NOMO-1 treated with DMSO at 0.1 percent for 48 hours (cell line): ENCODE measurements at regions not wholly inside any gene's neighbourhood (a gene's known extent, or its start where the extent isn't known, plus 50 kb on each side); places are given as distances from the start of the nearest gene placed in this dataset.
A peak's percentile ranks its signal among the peaks of the same experiment; 100 is the strongest.

ENCODE experiments used
- DNase-seq: peaks from one replicate; lab custom pipeline; 2025; ENCODE audit not compliant: unreplicated experiment; lab: John Stamatoyannopoulos, UW

DNA sequence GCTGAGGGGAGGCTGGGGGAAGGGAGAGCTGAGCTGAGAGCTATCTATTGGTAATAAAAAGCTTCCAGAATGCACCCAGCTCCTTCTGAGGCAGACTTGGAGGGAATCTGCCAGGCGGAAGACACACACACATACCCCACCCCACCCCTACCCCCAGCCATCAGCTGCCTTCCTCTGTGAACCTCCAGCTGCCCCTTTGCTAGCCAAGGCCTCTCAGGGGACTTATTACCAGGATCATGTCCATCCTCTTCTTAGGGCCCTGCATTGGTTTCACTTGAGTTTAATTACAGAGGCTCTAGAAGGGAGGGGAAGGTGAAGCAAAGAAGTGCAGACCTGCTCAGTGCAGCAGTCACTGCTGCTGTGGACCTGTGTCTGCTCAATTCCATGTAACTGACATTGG is 156.4 kb downstream of the OMA1 start:
- DNase-seq, result no peak

DNA sequence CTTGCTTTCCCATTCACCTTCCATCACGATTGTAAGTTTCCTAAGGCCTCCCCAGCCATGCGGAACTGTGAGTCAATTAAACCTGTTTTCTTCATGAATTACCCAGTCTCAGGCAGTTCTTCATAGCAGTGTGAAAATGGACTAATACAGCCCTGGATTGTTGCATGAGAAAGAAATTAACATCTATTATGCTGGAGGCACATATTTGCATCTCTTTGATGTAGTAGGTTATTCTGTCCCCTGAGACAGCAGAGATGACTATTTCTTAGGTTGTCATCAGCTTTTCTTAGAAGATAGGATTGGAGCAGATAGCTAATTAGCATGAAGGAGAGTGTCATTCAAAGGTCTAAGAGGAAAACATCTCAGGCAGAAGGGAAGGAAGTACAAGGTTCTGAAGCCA is 166.2 kb downstream of the OMA1 start:
- no peak for DNase-seq

DNA sequence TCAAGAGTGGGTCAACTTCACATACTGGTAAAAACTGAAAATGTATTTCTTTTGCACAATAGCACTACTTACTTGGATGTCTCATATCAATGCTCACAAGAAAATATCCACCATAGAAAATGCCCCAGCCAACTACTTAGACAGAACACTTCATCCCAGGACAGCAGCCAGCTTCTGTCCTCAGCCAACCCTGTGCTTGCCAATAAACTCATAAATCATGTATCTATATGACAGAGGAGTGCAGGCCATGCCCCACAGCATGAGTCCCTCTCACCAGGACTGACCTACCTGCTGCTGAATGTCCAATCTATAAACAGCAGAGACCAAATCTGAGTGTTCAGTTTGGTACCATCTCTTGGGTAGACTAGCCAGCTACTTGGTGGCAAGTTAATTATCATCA is 179.3 kb downstream of the OMA1 start:
- DNase-seq, result no peak

DNA sequence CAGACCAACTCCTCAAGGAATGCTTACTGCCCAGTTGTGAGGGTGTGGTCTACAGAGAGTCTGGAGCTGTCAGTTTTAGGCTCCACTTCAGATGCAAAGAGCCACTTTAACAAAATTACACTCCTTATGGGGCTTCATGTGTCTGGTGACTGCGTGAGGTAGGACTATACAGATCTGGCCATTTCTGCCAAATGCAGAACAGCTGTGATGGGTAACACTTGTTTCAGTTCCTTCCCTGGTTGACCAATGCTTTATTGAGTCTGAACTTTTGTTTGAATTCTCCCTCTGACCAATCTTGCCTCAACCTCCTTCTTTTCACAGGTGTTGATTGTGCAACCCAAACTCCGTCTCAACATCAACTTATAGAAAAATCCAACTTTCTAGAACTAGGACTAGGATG is 181.2 kb downstream of the OMA1 start:
- DNase-seq, result no peak

DNA sequence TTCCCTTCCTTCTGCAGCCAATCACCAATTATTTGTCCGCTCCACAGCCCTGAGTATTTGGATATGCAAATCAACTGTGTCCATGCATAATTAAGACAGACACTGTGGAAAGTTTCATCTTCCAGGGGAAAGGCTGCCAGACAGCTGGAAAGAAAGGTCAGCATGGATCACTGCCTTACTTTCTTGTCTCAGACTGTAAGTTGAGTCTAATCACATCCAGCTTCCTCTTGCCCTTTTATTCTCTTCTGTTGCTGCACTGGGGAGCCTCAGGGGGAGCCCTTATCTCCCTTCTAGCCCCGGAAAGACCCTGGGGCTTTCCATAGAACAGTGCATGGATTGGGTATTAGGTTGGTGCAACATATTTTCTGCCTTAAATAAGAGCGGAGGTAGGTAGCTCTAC is 182.9 kb downstream of the OMA1 start:
- DNase-seq, result no peak

DNA sequence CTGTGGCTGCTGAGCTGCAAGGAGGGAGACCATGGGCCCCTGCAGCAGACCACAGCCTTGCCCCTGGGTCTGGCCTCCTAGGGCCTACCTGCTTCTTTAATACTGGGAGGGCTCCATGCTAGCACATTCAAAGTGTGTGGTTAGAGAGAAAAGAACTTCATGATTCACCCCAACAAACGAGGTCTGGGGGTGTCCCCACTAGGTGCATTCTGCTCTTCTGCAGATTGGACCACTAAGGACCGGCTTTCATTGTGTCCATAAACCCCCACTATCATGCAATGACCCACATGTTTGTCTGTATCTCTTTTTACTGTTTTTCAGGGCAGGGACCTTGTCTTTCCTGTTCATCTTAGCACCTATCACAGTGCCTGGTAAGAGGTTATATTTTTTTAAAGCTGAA is 185.4 kb downstream of the OMA1 start:
- DNase-seq, result no peak

DNA sequence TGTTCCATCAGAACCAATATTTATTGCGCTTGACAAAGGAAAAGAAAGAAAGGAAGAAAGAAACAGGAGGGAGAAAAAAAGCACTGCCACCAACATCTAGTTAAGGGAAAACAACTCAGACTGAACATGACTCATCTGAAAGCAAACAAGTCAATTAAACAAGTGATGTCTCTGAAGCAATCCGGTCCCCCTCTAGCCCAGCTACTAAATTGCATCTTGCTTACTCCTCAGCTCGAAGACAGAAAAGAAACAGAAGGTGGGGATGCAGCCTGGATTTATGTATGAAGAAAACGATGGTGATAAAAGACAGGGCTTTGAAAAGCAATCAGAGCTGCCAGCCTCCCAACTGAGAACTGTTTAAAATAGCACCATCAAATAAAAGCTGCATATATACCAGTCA is 188.2 kb downstream of the OMA1 start:
- DNase-seq, result no peak

DNA sequence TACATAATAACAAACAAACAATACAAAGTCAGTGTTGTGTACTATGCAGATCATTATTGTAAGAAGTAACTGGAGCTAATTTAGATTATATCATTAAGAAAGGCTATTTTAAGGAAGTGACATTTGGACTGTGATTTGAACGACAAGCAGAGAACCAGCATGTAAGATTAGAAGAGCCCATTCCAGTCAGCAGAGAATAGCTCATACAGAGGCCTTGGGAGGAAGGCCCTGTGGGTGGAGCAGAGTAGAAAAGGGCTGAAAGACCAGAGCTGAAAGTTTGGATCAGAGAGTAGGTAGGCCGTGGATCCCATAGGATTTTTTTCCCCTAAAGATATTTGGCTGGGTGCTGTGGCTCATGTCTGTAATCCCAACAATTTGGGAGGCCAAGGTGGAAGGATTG is 190.1 kb downstream of the OMA1 start:
- DNase-seq, result no peak

DNA sequence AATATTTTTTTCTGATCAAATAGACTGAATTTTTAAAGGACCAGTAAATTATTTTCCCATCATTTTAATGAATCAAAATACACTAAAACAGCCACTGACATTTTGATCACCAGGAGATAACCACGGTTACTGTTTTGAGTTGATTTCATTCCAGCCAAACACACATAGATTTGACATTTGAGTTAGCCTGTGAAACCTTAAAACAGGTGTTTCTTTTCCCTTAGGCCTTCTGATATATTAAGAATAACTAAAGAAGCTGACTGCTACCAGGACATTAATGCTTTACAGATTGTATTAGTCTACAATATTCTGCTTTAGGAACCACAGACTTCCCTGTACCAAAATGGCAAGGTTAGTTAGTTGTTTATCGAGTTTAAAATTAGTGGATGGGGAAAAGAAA is 193.4 kb downstream of the OMA1 start:
- no peak for DNase-seq

DNA sequence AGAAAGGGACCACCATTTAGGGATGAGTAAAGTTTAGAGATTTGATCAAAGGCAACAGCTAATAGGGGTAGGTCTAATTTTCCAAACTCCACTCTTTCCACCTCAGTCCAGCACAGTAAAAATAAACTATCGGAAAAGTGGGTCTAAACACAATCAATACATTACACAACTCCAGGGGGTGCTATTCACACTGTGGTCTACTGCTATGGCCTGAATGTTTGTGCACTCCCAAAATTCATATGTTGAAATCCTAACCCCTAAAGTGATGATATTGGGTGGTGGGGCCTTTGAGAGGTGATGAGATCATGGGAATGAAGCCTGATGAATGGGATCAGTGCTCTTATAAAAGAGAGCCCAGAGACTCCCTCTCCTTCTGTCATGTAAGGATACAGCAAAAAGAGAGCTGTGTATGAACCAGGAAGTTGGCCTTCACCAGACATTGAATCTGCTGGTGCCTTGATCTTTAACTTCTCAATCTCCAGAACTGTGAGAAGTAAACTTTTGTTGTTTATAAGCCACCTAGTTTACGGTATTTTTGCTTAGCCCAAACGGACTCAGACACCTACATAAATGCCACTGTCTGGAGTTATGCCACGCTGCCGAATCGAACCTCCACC is 193.9 kb downstream of the OMA1 start:
- no peak for DNase-seq

DNA sequence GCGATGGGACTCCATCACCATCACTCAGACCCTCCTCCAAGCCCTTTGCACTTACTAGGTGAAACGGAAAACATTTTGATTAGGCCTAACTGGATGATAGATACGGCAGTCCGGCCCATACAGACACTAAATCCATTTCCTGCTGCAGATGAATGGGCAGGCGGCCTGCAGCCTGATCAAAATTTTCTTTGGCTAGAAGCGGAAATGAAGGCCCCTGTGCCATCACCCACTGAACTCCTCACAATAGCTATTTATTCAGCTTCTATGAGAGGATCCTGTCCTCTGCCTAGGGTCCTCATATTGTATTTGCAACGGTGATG is 200.5 kb downstream of the OMA1 start:
- no peak for DNase-seq

DNA sequence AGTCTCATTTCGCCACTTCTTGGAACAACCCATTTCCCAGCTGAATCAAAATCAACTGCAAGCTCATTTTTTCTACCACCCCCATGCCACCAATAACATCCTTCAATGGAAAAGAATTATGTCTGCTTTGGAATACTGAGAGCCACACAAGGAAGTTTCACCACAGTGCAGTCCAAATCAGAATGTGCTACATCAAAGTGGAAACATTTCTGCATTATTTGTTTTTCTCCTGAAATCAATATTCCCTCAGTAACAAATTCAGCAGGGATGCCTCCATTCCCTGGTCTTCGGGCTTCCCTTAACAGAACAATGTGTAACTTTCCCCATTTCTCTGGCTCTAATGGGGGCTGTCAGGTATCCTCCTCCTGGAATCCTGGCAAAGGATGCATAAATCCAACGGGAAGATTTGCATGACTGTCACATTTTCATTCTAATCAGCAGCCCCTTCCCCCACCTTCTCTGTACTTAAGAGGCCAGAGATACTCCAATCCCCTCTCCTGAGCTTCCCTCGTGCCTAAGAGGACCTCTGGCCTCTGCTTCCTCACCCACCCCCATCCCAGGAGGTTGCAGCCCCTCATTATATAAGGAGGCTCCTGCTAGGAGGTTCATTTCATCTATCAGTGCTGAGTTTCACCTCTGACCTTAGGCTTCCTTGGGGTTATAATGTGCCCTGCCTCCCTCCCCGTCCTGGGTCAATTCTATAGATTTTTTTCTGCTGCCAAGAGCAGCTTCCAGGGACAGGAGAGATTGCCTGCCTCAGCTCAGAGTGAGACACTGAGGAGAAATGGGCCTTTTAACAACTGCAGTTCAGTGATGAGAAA is 201.1 kb downstream of the OMA1 start:
- no peak for DNase-seq

DNA sequence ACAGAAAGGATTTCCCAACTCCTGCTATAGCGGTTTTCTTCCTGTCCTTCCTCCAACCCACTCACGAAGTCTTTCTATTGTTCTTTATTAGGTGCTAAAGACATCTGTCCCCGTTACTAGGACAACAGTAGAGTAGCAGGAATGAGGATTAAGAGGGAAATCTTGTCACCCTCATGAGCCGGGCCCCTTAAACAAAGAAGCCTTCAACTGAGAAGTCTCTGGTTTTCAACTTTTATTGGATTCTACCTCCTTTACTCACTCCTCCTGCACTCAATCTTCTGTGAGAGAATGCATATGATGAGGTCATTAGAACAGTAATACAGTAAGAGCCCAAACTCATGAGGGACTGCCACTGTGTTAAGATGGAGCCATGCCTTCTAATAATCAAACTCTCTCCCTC is 206.3 kb downstream of the OMA1 start:
- no peak for DNase-seq

DNA sequence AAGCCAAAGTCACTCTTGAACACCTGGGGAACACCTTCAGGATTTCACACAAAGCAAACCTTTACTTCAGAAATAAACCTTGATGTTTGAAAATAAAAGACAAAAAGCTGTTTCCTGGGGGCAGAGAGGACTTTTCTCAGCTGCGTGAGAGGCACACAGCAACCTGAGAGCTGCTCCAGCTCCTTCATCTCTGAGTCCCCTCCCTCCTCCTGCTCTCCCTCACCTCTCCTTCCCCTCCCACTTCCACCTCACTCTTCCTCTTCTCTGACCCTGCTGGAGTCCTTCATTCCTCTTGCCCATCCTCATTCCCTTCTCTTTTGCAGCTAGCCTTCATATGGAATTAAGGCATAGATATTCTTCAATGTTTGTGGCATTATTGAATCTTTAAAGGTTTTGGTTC is 208.4 kb downstream of the OMA1 start:
- no peak for DNase-seq

DNA sequence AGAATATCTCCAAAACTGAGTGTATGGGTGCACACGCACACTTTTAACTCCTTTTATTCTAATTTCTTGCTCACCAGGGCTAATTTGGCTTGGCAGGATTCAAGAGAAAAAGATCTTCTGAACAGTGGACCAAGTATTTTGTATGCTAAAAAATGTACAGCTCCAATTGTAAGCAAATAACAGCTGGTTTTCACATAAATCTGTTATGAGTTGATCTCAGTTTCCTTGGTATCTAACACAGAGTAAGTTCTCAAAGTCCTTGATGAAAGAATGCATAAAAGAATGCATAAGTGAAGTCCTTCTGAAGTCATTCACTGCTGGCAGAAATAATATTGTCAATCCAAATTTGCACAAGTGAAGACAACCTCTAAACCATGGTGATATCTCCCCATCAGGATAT is 213.0 kb downstream of the OMA1 start:
- DNase-seq, result no peak

DNA sequence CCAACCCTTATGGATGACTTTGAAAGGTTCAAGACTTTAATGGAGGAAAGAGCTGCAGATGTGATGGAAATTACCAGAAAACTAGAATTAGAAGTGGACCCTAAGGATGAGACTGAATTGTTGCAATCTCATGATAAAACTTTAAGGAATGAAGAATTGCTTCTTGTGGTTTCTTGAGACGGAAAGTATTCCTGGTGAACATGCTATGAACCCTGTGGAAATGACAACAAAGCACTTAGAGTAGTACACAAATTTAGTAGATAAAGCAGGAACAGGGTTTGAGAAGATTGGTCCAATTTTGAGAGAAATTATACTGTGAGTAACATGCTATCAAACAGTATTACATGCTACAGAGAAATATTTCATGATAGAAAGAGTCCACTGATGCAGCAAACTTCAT is 215.4 kb downstream of the OMA1 start:
- DNase-seq, result no peak

DNA sequence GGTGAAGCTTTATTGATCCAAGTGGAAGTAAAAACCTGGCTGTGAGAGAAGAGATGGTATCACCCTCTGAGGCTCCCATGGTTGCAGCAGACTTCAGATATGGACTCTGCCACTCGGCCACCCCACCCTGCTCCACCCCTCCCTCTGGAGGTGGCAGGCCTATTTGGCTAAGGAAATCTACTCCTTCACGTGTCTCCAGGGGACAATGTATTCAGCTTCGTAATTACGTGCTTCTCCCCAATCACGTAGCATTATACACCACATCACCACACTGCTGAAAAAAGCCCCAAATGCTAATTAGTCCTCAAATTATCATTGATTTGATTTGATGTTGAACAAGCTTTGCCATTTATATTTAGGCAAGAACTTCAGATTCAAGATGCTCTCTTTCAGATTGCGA is 220.7 kb downstream of the OMA1 start:
- no peak for DNase-seq

DNA sequence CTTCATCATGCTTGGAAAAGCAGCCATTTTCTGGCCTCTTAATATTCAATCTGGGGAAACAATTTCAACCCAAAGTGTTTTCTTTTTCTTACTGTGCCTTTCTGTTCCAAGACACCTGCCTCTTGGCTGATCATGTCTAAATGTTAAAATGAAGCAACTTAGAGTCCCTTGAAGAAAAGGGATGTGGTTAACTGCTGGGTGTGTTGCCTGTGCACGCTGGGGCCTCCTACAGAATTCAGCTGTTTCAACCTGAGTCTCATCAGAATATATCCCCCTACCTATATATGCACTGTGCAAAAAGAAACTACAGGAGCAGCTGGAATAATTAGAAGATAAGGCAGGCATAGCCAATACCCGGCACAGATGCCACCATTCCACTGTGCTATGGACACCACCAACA is 222.0 kb downstream of the OMA1 start:
- peak; percentile 75 for DNase-seq

DNA sequence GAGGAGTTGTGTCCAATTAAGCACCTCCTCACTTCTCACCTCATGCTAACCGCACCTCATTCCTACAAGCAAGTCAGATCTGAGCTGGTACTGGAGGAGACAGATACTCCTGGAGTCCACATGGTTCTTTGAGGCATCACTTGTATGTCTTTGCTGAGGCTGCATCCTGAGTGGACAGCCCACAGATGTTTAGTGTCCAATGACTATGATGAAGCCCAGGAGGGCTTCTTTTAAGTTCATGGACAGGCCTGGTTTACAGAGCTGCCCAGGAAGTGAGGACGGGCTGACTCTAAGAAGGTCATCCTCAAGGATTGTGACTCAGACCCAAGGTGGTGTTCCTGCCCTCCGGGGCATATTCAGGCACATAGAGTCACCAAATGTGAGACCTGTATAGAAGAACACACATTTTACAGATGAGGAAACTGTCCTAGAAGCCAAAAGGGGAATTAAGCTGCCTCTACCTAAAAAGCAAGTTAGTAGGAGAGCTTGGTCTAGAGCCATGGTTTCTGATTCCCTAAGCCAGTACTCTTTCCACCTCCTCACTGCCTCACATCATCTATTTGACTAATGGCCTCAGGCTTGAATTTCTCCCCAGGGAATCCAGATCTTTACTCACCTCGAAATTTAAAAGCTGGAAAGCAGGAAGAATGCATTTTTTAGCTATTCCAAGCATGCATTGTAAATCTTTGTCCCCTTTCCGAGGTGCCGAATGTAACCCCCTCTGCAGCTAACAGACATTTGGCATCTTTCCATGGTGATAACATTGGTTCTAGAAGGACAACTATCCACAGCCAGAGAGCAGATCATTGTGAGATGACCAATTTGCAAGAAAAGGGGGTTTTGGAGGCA is 228.1 kb downstream of the OMA1 start:
- no peak for DNase-seq

DNA sequence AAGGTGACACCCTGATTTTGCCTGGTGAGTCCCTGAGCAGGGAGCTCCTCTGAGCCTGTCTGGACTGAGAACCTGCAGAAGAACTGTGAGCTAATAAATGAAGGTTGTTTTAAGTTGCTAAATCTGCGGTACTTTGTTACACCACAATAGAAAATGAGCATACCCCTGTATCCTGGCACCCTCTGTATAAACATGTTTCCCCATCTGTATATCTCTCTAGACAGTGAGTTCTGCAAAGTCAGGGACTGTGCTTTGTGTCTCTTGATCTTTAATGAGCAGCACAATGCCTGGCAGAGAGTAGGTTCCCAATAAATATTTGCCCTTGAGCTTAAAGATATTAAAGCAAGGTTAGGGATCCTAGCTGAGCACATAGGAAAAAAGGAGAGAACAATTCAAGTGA is 228.8 kb downstream of the OMA1 start:
- no peak for DNase-seq

DNA sequence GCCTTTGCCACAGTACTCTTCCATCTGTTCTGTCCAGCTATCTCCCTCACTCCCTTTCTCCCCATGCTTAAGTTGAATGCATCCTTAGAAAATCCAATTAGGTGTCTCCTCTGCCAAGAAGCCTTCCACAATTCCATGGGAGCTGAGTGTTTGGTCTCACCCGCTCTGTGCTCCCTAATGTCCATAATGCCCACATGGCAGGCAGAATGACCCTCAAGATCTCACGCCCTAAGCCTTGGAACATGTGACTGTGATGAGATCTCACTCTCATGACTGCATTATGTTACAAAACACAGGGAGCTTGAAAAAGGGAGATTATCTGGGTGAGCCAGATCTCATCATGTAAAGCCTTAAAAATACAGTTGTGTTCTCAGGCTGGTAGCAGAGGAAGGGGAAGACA is 229.4 kb downstream of the OMA1 start:
- DNase-seq, result no peak

DNA sequence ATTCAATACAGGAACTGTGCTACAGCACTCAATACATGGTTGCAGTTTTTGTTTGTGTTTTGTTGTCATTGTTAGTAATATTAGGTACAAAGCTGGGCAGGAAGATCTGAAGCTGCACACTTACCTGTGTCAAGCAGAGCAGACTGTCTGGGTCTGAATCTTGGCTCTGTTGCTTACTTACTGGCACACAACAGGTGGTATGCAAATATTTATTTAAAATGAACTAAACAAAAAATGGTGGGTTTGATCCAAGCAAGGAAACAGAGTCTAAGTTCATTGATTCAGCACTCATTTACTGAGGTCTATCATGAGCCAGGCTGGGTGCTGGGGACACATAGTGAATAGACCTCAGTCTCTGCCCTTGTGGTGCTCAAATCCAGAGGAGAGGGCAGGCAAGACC is 230.4 kb downstream of the OMA1 start:
- no peak for DNase-seq
